ENCODE measurements at regions not wholly inside any gene's neighbourhood (a gene's known extent, or its start where the extent isn't known, plus 50 kb on each side); places are given as distances from the start of the nearest gene placed in this dataset.

GRCh38 chr5:17361331-17361730 lies 136.7 kb upstream of the TAF11L2 start:
- Histone ChIP-seq H3K4me2 (ENCODE audit: insufficient read depth, low read length) (no peak overlapping the region), H4K20me1 (ENCODE audit: insufficient read depth, low read length) (no peaks in the 10 kb centered on the region), H3K36me3 (ENCODE audit: insufficient read depth, low read length) (no peaks in the 10 kb centered on the region), H3K79me2 (ENCODE audit: insufficient read depth, low read length) (no peaks in the 10 kb centered on the region), H3K27ac (ENCODE audit: low read depth, low read length) (no peak overlapping the region), H3K4me1 (ENCODE audit: insufficient read depth, low read length) (peaks cover 13% of the 10 kb centered on the region), H3K27me3 (ENCODE audit: insufficient read depth, low read length) (peaks cover 3% of the 10 kb centered on the region), H3K4me3 (ENCODE audit: insufficient read depth, low read length) (no peak overlapping the region), H3K9me3 (ENCODE audit: low read depth, low read length) (no peaks in the 10 kb centered on the region), H2AFZ (ENCODE audit: low read length) (no peak overlapping the region)
- no peak for TF ChIP-seq CTCF (IDR thresholded peaks at IDR 0.05; ENCODE audit: extremely low read depth, low read depth, low read length)
- no peak for DNase-seq (ENCODE audit: insufficient read length, low spot score, missing footprints)

- no peak overlapping the region for H3K27ac ChIP-seq (ENCODE audit: low read depth, low read length)
- H3K27me3 ChIP-seq (ENCODE audit: insufficient read depth, low read length), result peaks cover 3% of the 10 kb centered on the region
- DNase-seq (ENCODE audit: insufficient read length, low spot score, missing footprints), result no peak
- no peaks in the 10 kb centered on the region for H4K20me1 ChIP-seq (ENCODE audit: insufficient read depth, low read length)
- H3K4me2 ChIP-seq (ENCODE audit: insufficient read depth, low read length), result no peak overlapping the region
- no peak for TF ChIP-seq CTCF (IDR thresholded peaks at IDR 0.05; ENCODE audit: extremely low read depth, low read depth, low read length)
- no peak overlapping the region for H3K4me3 ChIP-seq (ENCODE audit: insufficient read depth, low read length)
- H3K36me3 ChIP-seq (ENCODE audit: insufficient read depth, low read length), result no peaks in the 10 kb centered on the region
- no peaks in the 10 kb centered on the region for H3K9me3 ChIP-seq (ENCODE audit: low read depth, low read length)
- peak overlapping the region; percentile 12 for H2AFZ ChIP-seq (ENCODE audit: low read length)
- H3K79me2 ChIP-seq (ENCODE audit: insufficient read depth, low read length), result no peaks in the 10 kb centered on the region
- peaks cover 7% of the 10 kb centered on the region for H3K4me1 ChIP-seq (ENCODE audit: insufficient read depth, low read length)
Observed at GRCh38 chr5:17364987-17365810, 132.8 kb upstream of the TAF11L2 start.

- TF ChIP-seq CTCF (IDR thresholded peaks at IDR 0.05; ENCODE audit: extremely low read depth, low read depth, low read length), result no peak
- Histone ChIP-seq H3K4me1 (ENCODE audit: insufficient read depth, low read length) (peaks cover 3% of the 10 kb centered on the region), H3K36me3 (ENCODE audit: insufficient read depth, low read length) (no peaks in the 10 kb centered on the region), H3K4me2 (ENCODE audit: insufficient read depth, low read length) (no peak overlapping the region), H4K20me1 (ENCODE audit: insufficient read depth, low read length) (no peaks in the 10 kb centered on the region), H3K27ac (ENCODE audit: low read depth, low read length) (no peak overlapping the region), H2AFZ (ENCODE audit: low read length) (peak overlapping the region; percentile 26), H3K4me3 (ENCODE audit: insufficient read depth, low read length) (no peak overlapping the region), H3K79me2 (ENCODE audit: insufficient read depth, low read length) (no peaks in the 10 kb centered on the region), H3K27me3 (ENCODE audit: insufficient read depth, low read length) (peaks cover 3% of the 10 kb centered on the region), H3K9me3 (ENCODE audit: low read depth, low read length) (no peaks in the 10 kb centered on the region)
- DNase-seq (ENCODE audit: insufficient read length, low spot score, missing footprints), result no peak
Observed at GRCh38 chr5:17365811-17366138, 132.3 kb upstream of the TAF11L2 start.

- H3K4me2 ChIP-seq (ENCODE audit: insufficient read depth, low read length), result no peak overlapping the region
- H3K27ac ChIP-seq (ENCODE audit: low read depth, low read length), result no peak overlapping the region
- H3K36me3 ChIP-seq (ENCODE audit: insufficient read depth, low read length), result no peaks in the 10 kb centered on the region
- no peak for DNase-seq (ENCODE audit: insufficient read length, low spot score, missing footprints)
- no peaks in the 10 kb centered on the region for H4K20me1 ChIP-seq (ENCODE audit: insufficient read depth, low read length)
- no peaks in the 10 kb centered on the region for H3K79me2 ChIP-seq (ENCODE audit: insufficient read depth, low read length)
- peaks cover 3% of the 10 kb centered on the region for H3K4me1 ChIP-seq (ENCODE audit: insufficient read depth, low read length)
- peaks cover 3% of the 10 kb centered on the region for H3K27me3 ChIP-seq (ENCODE audit: insufficient read depth, low read length)
- no peak overlapping the region for H2AFZ ChIP-seq (ENCODE audit: low read length)
- no peak overlapping the region for H3K4me3 ChIP-seq (ENCODE audit: insufficient read depth, low read length)
- TF ChIP-seq CTCF (IDR thresholded peaks at IDR 0.05; ENCODE audit: extremely low read depth, low read depth, low read length), result no peak
- H3K9me3 ChIP-seq (ENCODE audit: low read depth, low read length), result no peaks in the 10 kb centered on the region
Observed at GRCh38 chr5:17367256-17367840, 130.7 kb upstream of the TAF11L2 start.
